Esophagus squamous epithelium (tissue), 4 donors: ENCODE measurements at regions not wholly inside any gene's neighbourhood (a gene's known extent, or its start where the extent isn't known, plus 50 kb on each side); places are given as distances from the start of the nearest gene placed in this dataset.

ENCODE experiments used
- CTCF ChIP-seq, 6 experiments: fragments of 450-650 bp in 4 of 6; fragments of 200-600 bp in 2 of 6; sonication (generic) in 2 of 6; IDR thresholded peaks; one replicate each; pipeline ENCODE4 v1.5.1; 2016 to 2019; ENCODE audit warnings: antibody characterized with exemption in 6 of 6, mild to moderate bottlenecking in 4 of 6, moderate library complexity in 4 of 6
- POLR2A ChIP-seq, 4 donors: fragments of 450-650 bp; IDR thresholded peaks; one replicate each; pipeline ENCODE4 v1.6.1; 2017; ENCODE audit warnings: antibody characterized with exemption in 4 of 4, mild to moderate bottlenecking in 4 of 4, moderate library complexity in 3 of 4

DNA sequence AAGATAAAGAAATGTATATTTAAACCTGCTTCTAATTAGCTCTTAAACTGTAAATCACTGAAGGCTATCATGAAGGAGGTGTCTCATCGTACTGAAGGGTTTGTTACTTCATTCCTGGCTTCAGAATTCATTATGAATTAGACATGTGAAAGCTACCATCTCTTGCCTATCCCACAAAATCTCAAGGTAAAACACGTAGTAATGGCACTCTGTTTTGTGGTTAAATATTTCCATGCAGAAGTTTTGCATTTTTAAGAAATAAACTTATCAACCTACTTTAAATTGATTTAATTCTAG lies 490.7 kb upstream of the NUDT12 start:
- TF ChIP-seq CTCF (IDR thresholded peaks at IDR 0.05) (no peak), POLR2A (IDR thresholded peaks at IDR 0.05) (no peak)
